IPS DF 4.7 (cell line): ENCODE measurements at regions not wholly inside any gene's neighbourhood (a gene's known extent, or its start where the extent isn't known, plus 50 kb on each side); places are given as distances from the start of the nearest gene placed in this dataset.
"Not testable (repeated sequence)": the region's sequence is repeated elsewhere in the genome, so short reads cannot be mapped to it uniquely, and the experiment has no call there.

Source experiments
- DNase-seq: peaks from one replicate; pipeline ENCODE4 v3.0.0-alpha.2; 2013; ENCODE audit warnings: low spot score; ENCODE audit errors: extremely low read depth

GRCh38 chr9:105098370-105098769 lies 146.1 kb upstream of the SLC44A1 start:
- no peak for DNase-seq

DNA sequence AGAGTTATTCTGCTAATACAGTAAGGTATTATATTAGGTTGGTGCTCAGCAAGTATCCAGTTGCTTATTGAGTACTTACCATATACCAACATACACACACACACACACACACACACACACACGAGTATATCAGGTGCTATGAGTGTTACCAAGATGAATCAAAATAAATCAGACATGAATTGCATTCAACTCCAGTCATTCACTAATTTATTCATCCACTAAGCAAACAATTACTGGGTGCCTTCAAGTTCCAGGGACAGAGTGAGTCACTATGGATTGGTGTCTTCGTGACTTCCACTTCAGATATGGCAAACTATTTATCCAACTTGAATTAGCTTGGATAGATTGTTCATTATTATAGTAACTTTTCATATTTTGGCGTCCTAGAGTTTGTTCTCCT lies 140.7 kb upstream of the SLC44A1 start:
- no peak for DNase-seq

GRCh38 chr9:105114318-105114717 lies 130.1 kb upstream of the SLC44A1 start:
- no peak for DNase-seq

DNA sequence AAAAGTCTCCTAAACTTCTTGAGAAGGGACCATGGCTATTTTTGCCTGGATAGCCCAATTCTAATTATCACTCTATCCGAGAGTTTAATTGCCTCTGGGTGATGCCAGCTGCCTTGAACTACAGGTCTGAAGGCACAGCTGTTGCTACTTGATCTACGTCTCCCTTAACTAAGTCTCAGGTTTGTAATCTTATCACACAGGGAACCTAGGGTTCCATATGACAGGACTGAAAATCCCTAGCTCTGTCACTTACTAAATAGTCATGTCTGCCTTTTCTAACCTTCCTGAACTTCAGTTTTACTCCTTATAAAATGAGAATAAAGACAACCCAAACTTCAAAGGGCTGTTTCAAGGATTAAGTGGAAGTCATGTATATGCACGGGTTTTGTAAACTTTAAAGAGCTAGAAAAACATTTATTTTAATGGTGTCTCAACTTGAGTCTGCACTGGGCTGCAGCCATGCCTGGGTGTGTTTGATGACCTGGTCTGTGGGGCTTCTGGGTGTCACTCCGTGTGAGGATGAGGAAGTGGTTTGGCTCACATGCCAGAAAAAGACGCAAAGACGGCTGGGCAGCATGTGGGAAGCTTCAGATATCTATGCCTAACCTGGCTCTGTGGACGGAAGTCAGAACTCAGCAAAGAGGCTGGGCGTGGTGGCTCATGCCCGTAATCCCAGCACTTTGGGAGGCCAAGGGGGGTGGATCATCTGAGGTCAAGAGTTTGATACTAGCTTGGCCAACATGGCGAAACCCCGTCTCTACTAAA lies 129.3 kb upstream of the SLC44A1 start:
- DNase-seq = no peak

- DNase-seq = no peak
Observed at GRCh38 chr9:105116052-105116868, 128.2 kb upstream of the SLC44A1 start.

DNA sequence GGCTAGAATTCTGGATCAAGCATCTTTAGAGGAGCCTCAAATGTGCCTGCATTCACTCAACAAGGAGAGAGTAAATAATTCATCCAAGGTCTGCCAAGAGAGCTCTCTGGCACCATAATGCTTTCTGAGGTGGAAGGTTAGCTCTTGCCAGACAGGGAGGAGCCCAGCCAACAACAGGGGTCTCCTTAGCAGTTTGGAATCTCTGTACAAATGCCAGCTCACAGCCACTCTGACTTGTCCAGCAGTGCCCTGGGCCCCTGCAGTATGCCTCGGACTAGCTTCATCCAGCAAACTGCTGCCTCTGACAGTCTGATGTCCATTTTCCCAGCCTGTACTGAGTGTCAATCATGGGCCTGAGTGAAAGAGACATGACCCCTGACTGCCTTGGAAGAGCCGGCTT lies 127.2 kb upstream of the SLC44A1 start:
- DNase-seq = no peak

GRCh38 chr9:105118636-105119035 lies 125.8 kb upstream of the SLC44A1 start:
- no peak for DNase-seq

- DNase-seq = no peak
Observed at GRCh38 chr9:105119156-105119555, 125.3 kb upstream of the SLC44A1 start.

DNA sequence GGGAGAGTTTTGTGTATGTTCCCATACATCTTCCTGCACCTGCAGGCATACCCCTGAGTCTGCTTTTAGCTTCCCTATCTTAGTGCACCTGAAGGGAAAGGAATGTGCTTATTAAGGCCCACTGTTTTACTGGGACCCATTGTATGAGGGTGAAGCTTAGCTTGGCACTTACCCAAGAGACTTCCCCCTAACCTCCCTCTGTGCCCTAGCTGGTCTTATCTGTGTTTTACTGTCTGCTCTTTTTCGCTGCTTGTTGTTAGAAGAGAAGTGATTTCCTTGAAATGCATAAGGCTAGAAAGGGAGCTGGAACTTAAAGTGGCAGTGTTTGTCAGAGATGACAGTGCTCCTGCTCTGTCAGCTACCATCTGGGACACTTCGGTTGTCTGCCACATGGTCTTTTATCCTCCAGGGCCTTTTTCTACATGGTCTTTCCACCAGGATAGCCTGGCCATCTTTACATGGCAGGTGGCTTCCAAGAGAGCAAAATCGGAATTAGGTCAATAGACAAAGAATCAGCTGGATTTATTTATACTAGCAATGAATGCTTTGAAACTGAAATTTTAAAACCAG lies 122.5 kb upstream of the SLC44A1 start:
- DNase-seq = no peak

- not testable (repeated sequence) for DNase-seq
Observed at GRCh38 chr9:105124598-105124997, 119.9 kb upstream of the SLC44A1 start.

GRCh38 chr9:105126226-105126625 lies 118.2 kb upstream of the SLC44A1 start:
- DNase-seq = no peak

DNA sequence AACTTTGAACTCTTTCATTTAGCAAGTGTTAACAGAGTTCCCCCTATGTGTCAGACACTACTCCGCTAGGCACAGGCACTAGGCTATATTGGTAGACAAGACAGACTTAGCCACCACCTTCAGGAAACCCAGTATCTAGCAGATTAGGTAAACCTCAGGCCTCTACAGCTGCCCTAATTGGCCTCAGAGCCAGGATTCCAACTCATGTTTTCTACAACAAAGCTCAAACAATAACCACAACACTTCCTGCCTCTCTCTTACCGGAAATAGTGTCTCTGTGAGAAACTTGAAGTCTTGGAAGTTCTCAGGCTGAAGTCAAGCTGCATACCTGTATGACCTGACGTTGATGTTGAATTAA lies 116.6 kb upstream of the SLC44A1 start:
- DNase-seq = no peak

- no peak for DNase-seq
Observed at GRCh38 chr9:105128908-105129600, 115.4 kb upstream of the SLC44A1 start.

DNA sequence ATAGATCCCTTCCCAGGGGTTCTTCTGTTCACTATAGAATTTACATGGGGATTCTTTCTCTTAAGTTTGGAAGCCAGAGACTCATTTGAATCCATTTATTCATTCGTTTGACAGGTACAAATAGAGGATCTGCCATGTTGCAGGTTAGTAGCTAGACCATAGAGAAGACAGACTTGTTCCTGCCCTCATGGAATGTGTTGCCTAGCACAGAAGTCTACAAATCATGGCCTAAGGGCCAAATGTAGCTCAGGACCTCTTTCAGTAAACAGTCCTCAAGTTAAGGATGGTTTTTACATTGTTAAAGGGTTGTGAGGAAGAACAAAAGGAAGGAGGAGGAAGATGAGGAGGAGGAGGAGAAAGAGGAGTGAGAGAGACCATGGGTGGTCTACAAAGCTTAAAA lies 114.7 kb upstream of the SLC44A1 start:
- DNase-seq = no peak

GRCh38 chr9:105131981-105132380 lies 112.5 kb upstream of the SLC44A1 start:
- DNase-seq = no peak

- no peak for DNase-seq
Observed at GRCh38 chr9:105132606-105133005, 111.8 kb upstream of the SLC44A1 start.

- DNase-seq = no peak
Observed at GRCh38 chr9:105138306-105138801, 106.1 kb upstream of the SLC44A1 start.

DNA sequence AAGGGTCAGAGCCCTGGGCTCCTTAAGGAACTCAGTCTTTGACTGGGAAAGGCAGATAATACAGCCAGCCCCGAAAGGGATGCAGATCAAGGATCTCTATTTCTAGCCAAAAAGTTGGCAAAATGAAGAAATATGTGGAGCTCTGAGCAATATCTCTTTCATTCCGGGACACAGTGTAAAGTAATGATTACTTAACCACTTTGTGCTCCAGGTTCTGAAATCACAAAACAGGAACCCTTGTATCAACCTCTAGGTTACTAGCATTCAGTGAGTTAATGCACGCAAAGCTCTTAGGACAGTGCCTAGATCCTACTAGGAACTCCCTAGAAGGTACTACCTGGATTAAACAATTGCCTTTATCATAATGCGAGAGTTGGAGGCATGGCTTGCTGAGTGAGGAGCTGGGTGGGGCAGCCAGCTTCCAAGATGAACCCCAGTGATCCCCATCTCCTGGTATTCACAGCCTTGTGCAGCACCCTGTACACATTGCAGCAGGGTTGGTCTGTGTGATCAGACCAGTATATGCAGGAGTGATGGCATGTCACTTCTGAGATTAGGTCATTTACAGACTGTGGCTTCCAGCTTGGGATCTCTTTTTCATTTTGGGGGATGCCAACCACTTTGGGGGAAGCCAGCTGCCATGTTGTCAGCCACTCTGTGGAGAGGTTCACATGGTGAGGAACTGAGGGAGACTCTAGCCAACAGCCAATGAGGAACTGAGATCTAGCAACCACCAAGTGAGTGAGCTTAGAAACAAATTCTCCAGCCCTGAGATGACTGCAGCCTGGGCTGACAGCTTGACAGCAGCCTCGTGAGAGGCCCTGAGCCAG lies 103.1 kb upstream of the SLC44A1 start:
- no peak for DNase-seq

- DNase-seq = no peak
Observed at GRCh38 chr9:105141976-105142250, 102.5 kb upstream of the SLC44A1 start.

DNA sequence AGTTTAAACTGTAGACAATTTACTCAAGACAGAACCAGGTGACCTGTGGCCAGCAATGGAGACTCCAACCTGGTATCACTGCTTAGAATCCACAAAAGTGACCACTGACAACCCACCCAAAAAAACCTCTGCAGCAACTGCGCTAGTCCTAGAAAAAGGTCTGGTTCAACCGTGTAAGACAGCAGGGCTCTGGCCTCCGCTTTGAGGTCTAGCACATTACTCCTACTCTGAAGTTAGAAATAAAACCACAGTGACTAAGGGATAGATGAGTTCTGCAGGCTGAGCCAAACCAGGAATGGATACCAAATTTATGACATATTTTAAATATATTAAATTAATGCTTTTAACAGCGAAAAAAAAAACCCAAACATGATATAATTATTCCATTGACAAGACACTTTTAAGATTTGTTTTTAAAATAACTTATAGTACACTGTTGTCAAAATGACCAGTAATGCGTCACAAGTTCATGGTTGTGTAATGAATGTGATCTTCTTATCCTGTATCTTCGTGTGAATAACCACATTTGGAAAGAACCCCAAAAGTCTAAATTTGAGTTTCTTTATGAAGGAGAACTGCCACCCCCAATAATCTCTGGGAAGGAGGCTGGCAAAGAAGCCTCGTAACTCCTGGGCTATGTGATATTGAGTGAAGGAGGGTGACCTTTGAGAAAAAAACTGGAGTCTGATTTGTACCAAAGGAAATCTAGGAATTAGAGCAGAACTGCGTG lies 101.9 kb upstream of the SLC44A1 start:
- no peak for DNase-seq

DNA sequence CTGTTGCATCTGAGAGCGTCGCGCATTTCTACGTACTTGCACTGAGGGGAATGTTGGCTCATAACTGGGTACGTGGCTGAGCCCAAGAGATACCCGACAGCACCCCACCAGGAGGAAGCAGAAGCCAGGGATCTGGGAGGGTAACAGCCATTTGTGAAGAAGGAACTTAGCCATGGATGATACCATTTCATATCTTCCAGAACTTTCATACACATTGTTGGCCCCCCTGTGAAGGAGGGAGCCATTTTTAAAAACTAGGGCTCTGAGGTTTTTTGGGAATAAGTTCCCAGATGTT lies 101.4 kb upstream of the SLC44A1 start:
- no peak for DNase-seq
